Karpas-422 (cell line): ENCODE measurements at regions not wholly inside any gene's neighbourhood (a gene's known extent, or its start where the extent isn't known, plus 50 kb on each side); places are given as distances from the start of the nearest gene placed in this dataset.
"Not testable (repeated sequence)": the region's sequence is repeated elsewhere in the genome, so short reads cannot be mapped to it uniquely, and the experiment has no call there.

ENCODE experiments used
- DNase-seq: peaks from one replicate; pipeline ENCODE4 v3.0.0-alpha.2; 2015
- H2AFZ ChIP-seq: fragments of 200-600 bp; sonication (generic); 2 replicates; pipeline ENCODE4 v1.6.1; 2014; ENCODE audit warnings: antibody characterized with exemption, low read length, mixed read lengths
- H3K27ac ChIP-seq: fragments of 200-600 bp; sonication (generic); 2 replicates; pipeline ENCODE4 v1.5.1; 2014; ENCODE audit warnings: mild to moderate bottlenecking, low read length, moderate library complexity
- H3K27me3 ChIP-seq: fragments of 200-600 bp; sonication (generic); 2 replicates; pipeline ENCODE4 v1.6.1; 2014; ENCODE audit warnings: low read length, mixed read lengths
- H3K36me3 ChIP-seq: fragments of 200-600 bp; sonication (generic); 2 replicates; pipeline ENCODE4 v1.6.1; 2014; ENCODE audit warnings: low read length, mixed read lengths; ENCODE audit not compliant: insufficient read depth
- H3K4me1 ChIP-seq: fragments of 200-600 bp; sonication (generic); 2 replicates; pipeline ENCODE4 v1.6.1; 2014; ENCODE audit warnings: mild to moderate bottlenecking, low read length, mixed read lengths
- H3K4me2 ChIP-seq: fragments of 200-600 bp; sonication (generic); 2 replicates; pipeline ENCODE4 v1.6.1; 2014; ENCODE audit warnings: low read length, low read depth, mild to moderate bottlenecking; ENCODE audit not compliant: poor library complexity, severe bottlenecking
- H3K4me3 ChIP-seq: fragments of 200-600 bp; sonication (generic); 2 replicates; pipeline ENCODE4 v1.5.1; 2014; ENCODE audit warnings: mild to moderate bottlenecking, antibody characterized with exemption, low read length, mixed read lengths
- H3K79me2 ChIP-seq: fragments of 200-600 bp; sonication (generic); 2 replicates; pipeline ENCODE4 v1.6.1; 2014; ENCODE audit warnings: mild to moderate bottlenecking, low read length, mixed read lengths
- H3K9ac ChIP-seq: fragments of 200-600 bp; sonication (generic); 2 replicates; pipeline ENCODE4 v1.6.0; 2014; ENCODE audit warnings: low read length
- H3K9me2 ChIP-seq: fragments of 200-600 bp; sonication (generic), shearing (Covaris generic); replicated peaks from 2 replicates; pipeline ENCODE4 v1.6.0; 2014; ENCODE audit warnings: mild to moderate bottlenecking, low read length, moderate library complexity; ENCODE audit not compliant: insufficient read depth
- H3K9me3 ChIP-seq: fragments of 300-700, 200-600 bp; sonication (generic); 2 replicates; pipeline ENCODE4 v1.6.1; 2014; ENCODE audit warnings: low read length, mixed read lengths
- H4K20me1 ChIP-seq: fragments of 200-600 bp; sonication (generic); 2 replicates; pipeline ENCODE4 v1.6.1; 2014; ENCODE audit warnings: mild to moderate bottlenecking, antibody characterized with exemption, low read length, low read depth; ENCODE audit not compliant: insufficient read depth

GRCh38 chr11:42873800-42874405 is 437.9 kb upstream of the API5 start:
- H3K27ac ChIP-seq, DNase-seq, H3K27me3 ChIP-seq, H4K20me1 ChIP-seq, H3K79me2 ChIP-seq, H3K36me3 ChIP-seq, H3K9me3 ChIP-seq, H3K9me2 ChIP-seq, H3K9ac ChIP-seq, H3K4me2 ChIP-seq, H3K4me3 ChIP-seq, H2AFZ ChIP-seq, H3K4me1 ChIP-seq: not testable (repeated sequence)

- H3K36me3 ChIP-seq, H3K9ac ChIP-seq, DNase-seq, H3K9me3 ChIP-seq, H3K79me2 ChIP-seq, H2AFZ ChIP-seq, H3K4me3 ChIP-seq, H3K4me2 ChIP-seq, H3K27ac ChIP-seq, H3K9me2 ChIP-seq, H3K4me1 ChIP-seq, H4K20me1 ChIP-seq, H3K27me3 ChIP-seq: not testable (repeated sequence)
Measured at GRCh38 chr11:42881335-42881734, 430.5 kb upstream of the API5 start.

GRCh38 chr11:42890773-42891172 is 421.0 kb upstream of the API5 start:
- no peak overlapping the region for H3K4me3 ChIP-seq
- H3K27ac ChIP-seq: no peak overlapping the region
- no peaks in the 10 kb centered on the region for H4K20me1 ChIP-seq
- no peaks in the 10 kb centered on the region for H3K27me3 ChIP-seq
- no peaks in the 10 kb centered on the region for H3K36me3 ChIP-seq
- H2AFZ ChIP-seq: no peak overlapping the region
- H3K9me2 ChIP-seq: peaks cover 9% of the 10 kb centered on the region; the same call in 1 of the 2 replicates
- H3K4me2 ChIP-seq: no peak overlapping the region
- no peak for DNase-seq
- H3K9me3 ChIP-seq: no peaks in the 10 kb centered on the region
- H3K9ac ChIP-seq: no peak overlapping the region
- H3K79me2 ChIP-seq: no peaks in the 10 kb centered on the region
- no peaks in the 10 kb centered on the region for H3K4me1 ChIP-seq

- H3K9me3 ChIP-seq: no peaks in the 10 kb centered on the region
- no peak for DNase-seq
- no peak overlapping the region for H3K4me2 ChIP-seq
- H3K27me3 ChIP-seq: no peaks in the 10 kb centered on the region
- no peaks in the 10 kb centered on the region for H3K36me3 ChIP-seq
- no peak overlapping the region for H2AFZ ChIP-seq
- no peaks in the 10 kb centered on the region for H4K20me1 ChIP-seq
- H3K9me2 ChIP-seq: no peaks in the 10 kb centered on the region; the same call in 1 of the 2 replicates
- H3K9ac ChIP-seq: no peak overlapping the region
- H3K4me1 ChIP-seq: no peaks in the 10 kb centered on the region
- H3K79me2 ChIP-seq: no peaks in the 10 kb centered on the region
- H3K4me3 ChIP-seq: no peak overlapping the region
- no peak overlapping the region for H3K27ac ChIP-seq
Measured at GRCh38 chr11:42901084-42901483, 410.7 kb upstream of the API5 start.

- H3K4me2 ChIP-seq: no peak overlapping the region
- no peaks in the 10 kb centered on the region for H3K4me1 ChIP-seq
- no peak for DNase-seq
- H2AFZ ChIP-seq: no peak overlapping the region
- no peak overlapping the region for H3K27ac ChIP-seq
- no peaks in the 10 kb centered on the region for H3K27me3 ChIP-seq
- H3K36me3 ChIP-seq: no peaks in the 10 kb centered on the region
- H3K4me3 ChIP-seq: no peak overlapping the region
- H3K9me2 ChIP-seq: no peaks in the 10 kb centered on the region; the same call in 1 of the 2 replicates
- no peaks in the 10 kb centered on the region for H3K9me3 ChIP-seq
- H3K9ac ChIP-seq: no peak overlapping the region
- no peaks in the 10 kb centered on the region for H3K79me2 ChIP-seq
- H4K20me1 ChIP-seq: no peaks in the 10 kb centered on the region
Measured at GRCh38 chr11:42906226-42906625, 405.6 kb upstream of the API5 start.

GRCh38 chr11:42913731-42914130 is 398.1 kb upstream of the API5 start:
- H3K4me3 ChIP-seq: no peak overlapping the region
- no peaks in the 10 kb centered on the region for H3K4me1 ChIP-seq
- H2AFZ ChIP-seq: no peak overlapping the region
- H3K36me3 ChIP-seq: no peaks in the 10 kb centered on the region
- no peak for DNase-seq
- no peaks in the 10 kb centered on the region for H3K9me2 ChIP-seq
- no peak overlapping the region for H3K4me2 ChIP-seq
- H3K9ac ChIP-seq: no peak overlapping the region
- no peaks in the 10 kb centered on the region for H3K9me3 ChIP-seq
- no peaks in the 10 kb centered on the region for H3K27me3 ChIP-seq
- no peaks in the 10 kb centered on the region for H3K79me2 ChIP-seq
- no peak overlapping the region for H3K27ac ChIP-seq
- no peaks in the 10 kb centered on the region for H4K20me1 ChIP-seq

- Histone ChIP-seq H3K9ac (no peak overlapping the region), H3K27ac (no peak overlapping the region), H3K9me3 (peaks cover 4% of the 10 kb centered on the region), H3K9me2 (0 out of 2 replicates have a peak, but pooled peaks cover 4% of the 10 kb centered on the region), H3K4me1 (no peaks in the 10 kb centered on the region), H4K20me1 (no peaks in the 10 kb centered on the region), H3K36me3 (no peaks in the 10 kb centered on the region), H3K79me2 (no peaks in the 10 kb centered on the region), H2AFZ (no peak overlapping the region), H3K4me3 (no peak overlapping the region), H3K27me3 (no peaks in the 10 kb centered on the region), H3K4me2 (no peak overlapping the region)
- no peak for DNase-seq
Measured at GRCh38 chr11:42923651-42924050, 388.1 kb upstream of the API5 start.

- H3K9me2 ChIP-seq: peaks cover 4% of the 10 kb centered on the region; the same call in 1 of the 2 replicates
- H3K9me3 ChIP-seq: peaks cover 4% of the 10 kb centered on the region
- H3K36me3 ChIP-seq: no peaks in the 10 kb centered on the region
- no peaks in the 10 kb centered on the region for H3K4me1 ChIP-seq
- no peaks in the 10 kb centered on the region for H3K79me2 ChIP-seq
- no peak overlapping the region for H2AFZ ChIP-seq
- H3K9ac ChIP-seq: no peak overlapping the region
- no peak overlapping the region for H3K27ac ChIP-seq
- H3K4me3 ChIP-seq: no peak overlapping the region
- no peak overlapping the region for H3K4me2 ChIP-seq
- DNase-seq: no peak
- no peaks in the 10 kb centered on the region for H4K20me1 ChIP-seq
- H3K27me3 ChIP-seq: no peaks in the 10 kb centered on the region
Measured at GRCh38 chr11:42925916-42926315, 385.9 kb upstream of the API5 start.

- H3K9me3 ChIP-seq: no peaks in the 10 kb centered on the region
- no peak overlapping the region for H3K27ac ChIP-seq
- no peak overlapping the region for H2AFZ ChIP-seq
- no peaks in the 10 kb centered on the region for H3K36me3 ChIP-seq
- H4K20me1 ChIP-seq: no peaks in the 10 kb centered on the region
- H3K9me2 ChIP-seq: no peaks in the 10 kb centered on the region
- H3K4me2 ChIP-seq: no peak overlapping the region
- no peak overlapping the region for H3K4me3 ChIP-seq
- DNase-seq: no peak
- H3K4me1 ChIP-seq: no peaks in the 10 kb centered on the region
- no peaks in the 10 kb centered on the region for H3K27me3 ChIP-seq
- H3K79me2 ChIP-seq: no peaks in the 10 kb centered on the region
- H3K9ac ChIP-seq: no peak overlapping the region
Measured at GRCh38 chr11:42947405-42947804, 364.4 kb upstream of the API5 start.
